Activated CD4-positive, alpha-beta memory T cell treated with anti-CD3 and anti-CD28 coated beads for 36 hours (primary cell): ENCODE measurements at regions not wholly inside any gene's neighbourhood (a gene's known extent, or its start where the extent isn't known, plus 50 kb on each side); places are given as distances from the start of the nearest gene placed in this dataset.
"Not testable (repeated sequence)": the region's sequence is repeated elsewhere in the genome, so short reads cannot be mapped to it uniquely, and the experiment has no call there.

Source experiments
- CTCF ChIA-PET: fragments of 350-600 bp; sonication (Branson Sonifier 250); formaldehyde crosslinking; loops from one replicate; lab custom pipeline; 2021; ENCODE audit warnings: antibody characterized with exemption, inconsistent platforms; lab: Charles Lee
- POLR2A ChIA-PET: fragments of 350-600 bp; sonication (Branson Sonifier 250); formaldehyde crosslinking; loops from one replicate; lab custom pipeline; 2021; ENCODE audit warnings: antibody characterized with exemption; lab: Charles Lee
- DNase-seq: peaks from one replicate; pipeline ENCODE4 v3.0.0-alpha.2; 2020
- H3K27ac Mint-ChIP-seq: one replicate; pipeline ENCODE4 v1.8.0; 2021; ENCODE audit warnings: mixed read lengths
- H3K27me3 Mint-ChIP-seq: one replicate; pipeline ENCODE4 v1.8.0; 2021; ENCODE audit warnings: mixed read lengths
- H3K36me3 Mint-ChIP-seq: one replicate; pipeline ENCODE4 v1.8.0; 2021; ENCODE audit warnings: mixed read lengths
- H3K4me1 Mint-ChIP-seq: one replicate; pipeline ENCODE4 v1.8.0; 2021; ENCODE audit warnings: low read depth, mixed read lengths
- H3K4me3 Mint-ChIP-seq: one replicate; pipeline ENCODE4 v1.8.0; 2021; ENCODE audit warnings: mild to moderate bottlenecking, mixed read lengths
- H3K9me3 Mint-ChIP-seq: one replicate; pipeline ENCODE4 v1.8.0; 2021; ENCODE audit warnings: mixed read lengths
- intact Hi-C: fragments of 100-400 bp; cut with micrococcal nuclease; formaldehyde crosslinking; loops from one replicate; pipeline ENCODE4 v1.15.1; 2023

DNA sequence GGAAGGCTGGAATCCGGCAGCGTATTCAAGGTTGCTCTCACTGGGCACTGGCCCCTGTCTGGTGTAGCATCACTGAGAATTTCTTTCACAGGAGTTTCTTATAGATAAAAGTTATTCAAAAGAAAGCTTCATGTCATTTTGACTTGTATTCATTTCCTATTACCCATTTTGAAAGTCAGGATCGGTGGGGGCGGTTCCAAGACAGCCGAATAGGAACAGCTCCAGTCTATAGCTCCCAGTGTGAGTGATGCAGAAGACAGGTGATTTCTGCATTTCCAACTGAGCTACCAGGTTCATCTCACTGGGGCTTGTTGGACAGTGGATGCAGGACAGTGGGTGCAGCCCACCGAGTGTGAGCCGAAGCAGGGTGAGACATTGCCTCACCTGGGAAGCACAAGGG is 51.5 kb upstream of the CDC42EP3 start:
- H3K27ac Mint-ChIP-seq, H3K4me1 Mint-ChIP-seq, H3K4me3 Mint-ChIP-seq, POLR2A ChIA-PET, intact Hi-C loops, H3K27me3 Mint-ChIP-seq, H3K9me3 Mint-ChIP-seq, DNase-seq, H3K36me3 Mint-ChIP-seq, CTCF ChIA-PET: not testable (repeated sequence)

GRCh38 chr2:37730037-37730818 is 58.8 kb upstream of the CDC42EP3 start:
- CTCF ChIA-PET, result interaction anchor here (0.6 kb wide), 1 partner anchor 29 kb away, joined by 4 read pairs; no protein-coding TSS in a partner anchor
- no peaks in the 10 kb centered on the region for H3K27me3 Mint-ChIP-seq
- H3K4me3 Mint-ChIP-seq, result no peak overlapping the region
- H3K4me1 Mint-ChIP-seq, result peaks cover 7% of the 10 kb centered on the region
- DNase-seq, result no peak
- peaks cover 9% of the 10 kb centered on the region for H3K9me3 Mint-ChIP-seq
- H3K36me3 Mint-ChIP-seq, result no peaks in the 10 kb centered on the region
- POLR2A ChIA-PET, result no interaction called here
- H3K27ac Mint-ChIP-seq, result no peak overlapping the region
- intact Hi-C loops, result no loop called here

- H3K4me1 Mint-ChIP-seq, H3K27me3 Mint-ChIP-seq, CTCF ChIA-PET, H3K27ac Mint-ChIP-seq, H3K36me3 Mint-ChIP-seq, H3K9me3 Mint-ChIP-seq, POLR2A ChIA-PET, intact Hi-C loops, H3K4me3 Mint-ChIP-seq, DNase-seq: not testable (repeated sequence)
Measured at GRCh38 chr2:37732412-37732811, 61.0 kb upstream of the CDC42EP3 start.

DNA sequence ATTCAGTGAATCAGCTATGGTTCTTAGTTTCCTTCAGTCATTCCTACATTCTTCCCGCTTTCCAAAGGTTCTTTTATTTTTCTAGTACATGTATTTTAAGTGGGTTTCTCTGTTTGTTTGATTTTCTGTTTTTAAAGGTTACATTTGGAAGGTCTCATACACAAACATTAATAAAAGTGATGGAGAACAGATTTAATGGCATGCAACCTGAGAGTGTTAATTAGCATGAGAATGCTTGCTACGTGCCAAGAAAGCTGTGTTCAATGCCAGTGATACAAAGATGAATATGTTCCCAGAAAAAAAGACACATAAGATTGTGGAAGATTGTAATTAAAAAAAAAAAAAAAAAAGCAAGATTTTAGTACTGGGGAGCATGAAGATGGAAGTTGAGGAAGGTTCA is 61.8 kb upstream of the CDC42EP3 start:
- intact Hi-C loops, result no loop called here
- no peak for DNase-seq
- H3K27ac Mint-ChIP-seq, result no peak overlapping the region
- peaks cover 1% of the 10 kb centered on the region for H3K9me3 Mint-ChIP-seq
- H3K27me3 Mint-ChIP-seq, result no peaks in the 10 kb centered on the region
- H3K36me3 Mint-ChIP-seq, result no peaks in the 10 kb centered on the region
- POLR2A ChIA-PET, result no interaction called here
- CTCF ChIA-PET, result interaction anchor here (1.2 kb wide), 1 partner anchor 10 kb away, joined by 3 read pairs; no protein-coding TSS in a partner anchor
- H3K4me3 Mint-ChIP-seq, result no peak overlapping the region
- H3K4me1 Mint-ChIP-seq, result peaks cover 7% of the 10 kb centered on the region

GRCh38 chr2:37733955-37734354 is 62.5 kb upstream of the CDC42EP3 start:
- H3K4me1 Mint-ChIP-seq, H3K27ac Mint-ChIP-seq, H3K36me3 Mint-ChIP-seq, H3K27me3 Mint-ChIP-seq, POLR2A ChIA-PET, H3K4me3 Mint-ChIP-seq, H3K9me3 Mint-ChIP-seq, DNase-seq, intact Hi-C loops: not testable (repeated sequence)
- CTCF ChIA-PET, result interaction anchor here (1.2 kb wide), 1 partner anchor 10 kb away, joined by 3 read pairs; no protein-coding TSS in a partner anchor

DNA sequence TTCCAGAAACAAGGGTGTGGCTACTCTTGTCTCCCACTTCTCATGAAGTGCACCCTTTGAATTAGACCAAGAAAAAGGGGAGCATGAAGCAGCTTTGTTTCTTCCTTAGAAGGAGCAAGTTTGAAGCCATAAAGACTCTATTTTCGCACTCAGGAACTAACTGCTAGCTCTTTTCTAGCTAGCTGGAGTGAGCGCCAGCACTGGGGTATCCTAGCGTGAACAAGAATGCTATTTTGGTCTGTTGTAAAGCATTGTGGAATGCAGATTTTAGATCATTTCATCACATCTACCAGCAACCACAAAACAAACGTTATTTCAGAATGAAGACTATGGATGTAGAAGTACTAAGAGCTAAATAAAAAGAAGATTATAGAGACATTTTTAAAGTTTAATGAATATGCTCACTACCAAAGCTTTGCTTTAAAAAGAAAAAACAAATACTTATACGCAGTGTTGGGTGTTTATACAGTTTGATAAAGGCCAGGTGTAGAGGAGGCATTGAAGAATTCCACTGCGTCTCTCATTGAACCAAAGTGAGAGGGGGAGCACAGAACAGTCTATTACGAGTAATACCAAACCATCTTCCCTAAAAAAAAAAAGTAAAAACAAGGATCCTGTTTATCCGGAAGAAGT is 63.6 kb upstream of the CDC42EP3 start:
- ChIA-PET CTCF (interaction anchor here (0.7 kb wide), 1 partner anchor 17 kb away, joined by 3 read pairs; no protein-coding TSS in a partner anchor), POLR2A (interaction anchor here (0.6 kb wide), 1 partner anchor 373 kb away, joined by 4 read pairs; no protein-coding TSS in a partner anchor)
- H3K4me1 Mint-ChIP-seq, H3K9me3 Mint-ChIP-seq, H3K4me3 Mint-ChIP-seq, DNase-seq, H3K36me3 Mint-ChIP-seq, intact Hi-C loops, H3K27me3 Mint-ChIP-seq, H3K27ac Mint-ChIP-seq: not testable (repeated sequence)

- intact Hi-C loops, H3K27ac Mint-ChIP-seq, H3K27me3 Mint-ChIP-seq, H3K9me3 Mint-ChIP-seq, H3K36me3 Mint-ChIP-seq, DNase-seq, H3K4me3 Mint-ChIP-seq, H3K4me1 Mint-ChIP-seq: not testable (repeated sequence)
- POLR2A ChIA-PET, result interaction anchor here (0.6 kb wide), 1 partner anchor 372 kb away, joined by 4 read pairs; no protein-coding TSS in a partner anchor
- CTCF ChIA-PET, result interaction anchor here (0.7 kb wide), 1 partner anchor 17 kb away, joined by 3 read pairs; no protein-coding TSS in a partner anchor
Measured at GRCh38 chr2:37735524-37735910, 64.1 kb upstream of the CDC42EP3 start.

DNA sequence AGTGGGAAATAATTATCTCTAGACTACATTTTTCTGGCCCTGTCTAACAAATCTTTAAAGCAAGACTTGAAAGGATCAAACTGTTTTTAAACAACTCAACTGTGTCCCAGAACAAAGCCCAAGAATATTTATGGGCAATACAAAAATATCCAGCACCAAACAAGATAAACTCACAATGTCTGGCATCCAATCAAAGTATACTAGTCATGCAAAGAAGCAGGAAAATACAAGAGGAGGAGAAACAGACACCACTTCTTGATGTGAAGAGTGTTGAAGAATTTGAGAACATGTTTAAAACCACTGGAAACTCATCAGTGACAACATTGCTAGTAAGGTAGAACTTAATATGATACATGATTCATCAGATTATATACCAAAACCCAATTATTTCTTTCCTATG is 66.1 kb upstream of the CDC42EP3 start:
- no peak overlapping the region for H3K27ac Mint-ChIP-seq
- H3K4me3 Mint-ChIP-seq, result no peak overlapping the region
- H3K36me3 Mint-ChIP-seq, result no peaks in the 10 kb centered on the region
- intact Hi-C loops, result no loop called here
- no peaks in the 10 kb centered on the region for H3K9me3 Mint-ChIP-seq
- H3K4me1 Mint-ChIP-seq, result no peaks in the 10 kb centered on the region
- CTCF ChIA-PET, result no interaction called here
- DNase-seq, result no peak
- H3K27me3 Mint-ChIP-seq, result no peaks in the 10 kb centered on the region
- POLR2A ChIA-PET, result no interaction called here

GRCh38 chr2:37738266-37738885 is 66.9 kb upstream of the CDC42EP3 start:
- Mint-ChIP-seq H3K4me1 (no peaks in the 10 kb centered on the region), H3K27me3 (no peaks in the 10 kb centered on the region), H3K27ac (no peak overlapping the region), H3K4me3 (no peak overlapping the region), H3K36me3 (no peaks in the 10 kb centered on the region), H3K9me3 (no peaks in the 10 kb centered on the region)
- POLR2A ChIA-PET, result no interaction called here
- CTCF ChIA-PET, result no interaction called here
- intact Hi-C loops, result no loop called here
- no peak for DNase-seq

- ChIA-PET CTCF (no interaction called here), POLR2A (no interaction called here)
- Mint-ChIP-seq H3K9me3 (no peaks in the 10 kb centered on the region), H3K36me3 (no peaks in the 10 kb centered on the region), H3K27ac (no peak overlapping the region), H3K4me1 (no peaks in the 10 kb centered on the region), H3K4me3 (no peak overlapping the region), H3K27me3 (no peaks in the 10 kb centered on the region)
- intact Hi-C loops, result no loop called here
- DNase-seq, result no peak
Measured at GRCh38 chr2:37739153-37739552, 67.7 kb upstream of the CDC42EP3 start.

- Mint-ChIP-seq H3K27me3 (no peaks in the 10 kb centered on the region), H3K9me3 (no peaks in the 10 kb centered on the region), H3K4me1 (no peaks in the 10 kb centered on the region), H3K4me3 (no peak overlapping the region), H3K36me3 (no peaks in the 10 kb centered on the region), H3K27ac (no peak overlapping the region)
- POLR2A ChIA-PET, result no interaction called here
- DNase-seq, result no peak
- intact Hi-C loops, result no loop called here
- CTCF ChIA-PET, result interaction anchor here (0.8 to 1.0 kb wide), 2 partner anchors 92 to 701 kb away, joined by 3 read pairs; no protein-coding TSS in a partner anchor
Measured at GRCh38 chr2:37740164-37740739, 68.8 kb upstream of the CDC42EP3 start.

DNA sequence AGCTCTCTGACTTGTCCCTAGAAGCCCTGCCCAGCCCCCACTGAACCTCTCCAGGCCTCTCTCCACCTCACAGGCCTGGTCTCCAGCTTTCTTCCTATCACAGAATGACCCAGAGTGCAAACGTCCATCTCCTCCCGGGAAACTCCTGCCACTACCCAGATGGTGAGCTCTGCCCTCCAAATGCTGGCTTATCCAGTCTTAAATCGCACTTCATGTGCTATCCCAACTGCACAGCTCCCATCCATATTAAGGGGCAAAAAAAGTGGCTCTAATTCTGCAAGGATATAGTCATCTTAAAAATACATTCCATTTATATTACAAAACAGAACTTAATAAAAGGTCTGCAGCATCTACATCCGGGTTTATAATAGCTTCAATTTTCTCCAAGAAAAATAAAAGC is 70.8 kb upstream of the CDC42EP3 start:
- POLR2A ChIA-PET, result no interaction called here

More for the DNA sequence above, 70.8 kb upstream of the CDC42EP3 start:
- H3K4me1 Mint-ChIP-seq, result no peaks in the 10 kb centered on the region
- intact Hi-C loops, result no loop called here
- H3K36me3 Mint-ChIP-seq, result no peaks in the 10 kb centered on the region
- CTCF ChIA-PET, result interaction anchor here (0.7 to 1.0 kb wide), 3 partner anchors 149 to 327 kb away, joined by 3 to 4 read pairs (median 3); no protein-coding TSS in a partner anchor
- no peak for DNase-seq
- no peaks in the 10 kb centered on the region for H3K9me3 Mint-ChIP-seq
- H3K27me3 Mint-ChIP-seq, result no peaks in the 10 kb centered on the region
- H3K27ac Mint-ChIP-seq, result no peak overlapping the region
- H3K4me3 Mint-ChIP-seq, result no peak overlapping the region
